Inflammatory macrophage treated with lipopolysaccharide for 4 hours (primary cell): ENCODE measurements at regions not wholly inside any gene's neighbourhood (a gene's known extent, or its start where the extent isn't known, plus 50 kb on each side); places are given as distances from the start of the nearest gene placed in this dataset.

ENCODE experiments used
- DNase-seq: peaks from one replicate; pipeline ENCODE4 v3.0.0-alpha.2; 2020

DNA sequence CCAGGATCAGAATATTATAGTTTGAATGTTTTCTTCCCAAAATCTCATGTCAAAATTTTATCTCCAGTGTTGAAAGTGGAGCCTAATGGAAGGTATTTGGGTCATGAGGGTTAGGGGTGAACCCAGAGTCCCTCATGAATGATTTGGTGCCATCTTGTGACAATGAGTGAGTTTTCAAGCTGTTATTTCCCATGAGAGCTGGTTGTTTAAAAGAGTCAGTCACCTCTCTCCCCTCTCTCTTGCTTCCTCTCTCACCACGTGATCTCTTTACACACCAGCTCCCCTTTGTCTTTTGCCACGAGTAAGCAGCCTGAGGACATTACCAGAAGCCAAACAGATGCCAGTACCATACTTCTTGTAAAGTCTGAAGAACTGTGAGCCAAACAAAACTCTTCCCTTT, 561.6 kb downstream of the RERGL start:
- no peak for DNase-seq

DNA sequence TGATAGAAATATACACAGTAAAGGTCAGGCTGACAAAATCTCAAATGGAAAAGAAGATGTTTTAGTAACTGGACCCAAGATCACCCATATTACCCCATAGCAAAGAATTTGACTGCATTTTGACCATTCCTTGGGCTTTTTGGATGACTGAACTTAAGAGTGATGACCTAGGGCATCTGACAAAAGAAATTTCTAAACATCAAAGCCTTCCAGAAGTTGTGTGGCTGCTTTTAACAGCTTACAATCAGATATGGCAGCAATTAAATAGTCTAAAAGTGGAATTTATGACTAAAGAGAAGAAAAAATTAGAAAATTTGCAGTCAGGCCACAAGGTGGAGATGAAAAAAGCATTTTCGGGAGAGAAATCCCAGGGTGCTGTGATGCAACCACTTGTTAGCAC, 563.0 kb downstream of the RERGL start:
- no peak for DNase-seq

DNA sequence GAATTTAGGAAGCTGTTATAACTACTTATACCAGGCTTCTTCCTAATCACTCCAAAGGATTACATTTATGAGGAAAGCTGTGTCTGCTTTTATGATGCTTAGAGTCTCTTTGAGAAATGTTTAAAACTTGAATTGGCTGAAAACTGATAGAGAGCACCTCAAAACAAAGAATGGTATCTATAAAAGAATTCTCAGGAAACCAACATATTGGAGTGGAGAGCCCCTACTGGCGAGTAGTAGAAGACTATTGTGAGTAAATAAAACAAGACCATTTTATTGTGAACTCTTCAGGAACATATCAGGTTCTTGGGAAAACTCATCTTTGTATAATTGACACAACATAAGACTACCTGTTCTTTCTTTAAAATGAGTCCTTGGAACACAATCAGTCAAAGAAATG, 578.6 kb downstream of the RERGL start:
- DNase-seq: no peak

DNA sequence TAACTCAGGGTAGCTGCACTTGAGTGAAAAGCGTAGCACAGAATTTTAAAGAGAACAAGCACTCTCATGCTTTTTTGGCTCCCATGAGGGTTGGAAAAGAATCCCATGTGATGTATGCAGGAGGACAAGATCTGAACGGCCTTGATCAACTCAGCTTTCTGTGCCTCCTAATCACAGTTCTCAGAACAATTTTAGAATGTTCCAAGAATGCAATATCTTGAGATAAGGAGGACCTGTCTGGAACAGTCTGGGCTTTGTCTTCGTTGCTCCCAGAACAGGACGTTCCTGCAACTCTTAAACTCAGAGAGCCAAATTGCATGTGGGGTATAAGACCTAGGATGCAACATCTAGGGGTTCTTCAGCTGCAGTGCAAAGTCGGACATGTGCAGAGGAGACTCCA, 582.7 kb downstream of the RERGL start:
- no peak for DNase-seq

DNA sequence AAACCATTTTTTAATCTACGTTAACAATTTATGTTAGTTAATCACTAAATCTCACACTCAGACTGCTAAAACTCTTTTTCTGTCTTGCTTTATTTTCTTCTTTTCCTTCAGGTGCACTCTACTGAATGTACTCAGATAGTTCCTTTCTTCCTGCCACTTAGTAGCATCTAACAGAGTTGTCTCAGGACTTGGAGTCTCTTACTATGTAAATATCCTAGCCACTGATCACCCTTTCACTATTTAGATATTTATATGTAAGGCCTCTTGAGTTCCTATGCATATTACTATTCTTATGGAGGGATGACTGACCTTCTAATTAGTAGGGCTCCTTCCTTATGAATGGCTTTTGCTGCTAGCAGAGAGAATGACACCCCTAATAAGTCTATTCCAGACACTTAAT, 586.3 kb downstream of the RERGL start:
- no peak for DNase-seq

DNA sequence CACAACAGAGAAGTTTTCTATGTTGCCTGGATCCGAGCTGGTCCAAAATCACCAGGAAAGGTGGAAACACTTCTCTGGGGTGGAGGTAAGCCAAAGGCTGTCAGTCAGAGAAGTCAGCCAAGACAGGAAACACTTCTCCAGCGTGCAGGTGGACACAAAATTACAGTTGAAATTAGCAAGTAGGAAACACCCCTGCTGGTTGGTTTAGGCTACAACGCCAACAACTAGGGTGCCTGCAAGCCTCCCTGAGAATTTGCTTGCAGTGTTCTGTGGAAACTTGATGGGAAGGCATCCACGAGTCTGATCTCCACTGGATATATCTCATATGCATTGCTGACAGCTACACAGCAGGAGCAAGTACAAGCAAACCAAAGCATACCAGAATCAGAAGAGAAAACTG, 600.5 kb downstream of the RERGL start:
- DNase-seq: no peak

DNA sequence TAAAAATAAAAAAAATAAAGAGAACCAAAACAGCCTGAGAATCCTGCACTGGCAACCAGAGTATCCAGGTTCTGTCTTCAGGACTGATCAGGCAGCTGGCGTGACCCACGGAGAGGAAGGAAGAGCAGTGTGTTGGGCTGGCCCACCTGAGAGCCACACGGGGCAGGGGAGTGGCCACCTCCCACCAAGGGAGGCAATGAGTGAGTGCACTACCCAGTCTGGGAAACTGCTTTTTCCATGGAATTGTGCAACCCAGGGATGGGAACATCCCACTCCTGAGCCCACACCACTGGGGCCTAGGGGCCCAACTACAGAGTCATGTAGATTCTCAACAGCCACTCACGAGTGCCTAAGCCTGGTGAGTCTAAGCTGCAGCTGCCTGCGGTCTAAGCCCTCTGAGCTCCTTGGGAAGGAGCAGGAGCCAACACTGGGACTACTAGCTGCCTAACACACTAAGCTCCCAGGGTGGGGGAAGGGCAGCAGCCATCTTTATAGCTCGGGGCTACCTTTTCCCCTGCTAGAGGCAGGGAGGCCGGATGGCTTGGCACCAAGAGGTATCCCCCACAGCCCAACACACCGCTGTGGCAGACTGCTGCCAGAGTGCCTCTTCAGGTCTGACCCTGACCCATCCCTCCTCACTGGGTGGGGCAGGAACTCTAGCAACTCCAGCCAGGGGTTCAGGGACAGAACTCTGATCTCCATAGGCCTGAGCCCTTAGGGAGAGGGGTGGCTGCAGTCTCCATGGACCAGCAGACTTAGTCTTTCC, 610.9 kb downstream of the RERGL start:
- DNase-seq: no peak

DNA sequence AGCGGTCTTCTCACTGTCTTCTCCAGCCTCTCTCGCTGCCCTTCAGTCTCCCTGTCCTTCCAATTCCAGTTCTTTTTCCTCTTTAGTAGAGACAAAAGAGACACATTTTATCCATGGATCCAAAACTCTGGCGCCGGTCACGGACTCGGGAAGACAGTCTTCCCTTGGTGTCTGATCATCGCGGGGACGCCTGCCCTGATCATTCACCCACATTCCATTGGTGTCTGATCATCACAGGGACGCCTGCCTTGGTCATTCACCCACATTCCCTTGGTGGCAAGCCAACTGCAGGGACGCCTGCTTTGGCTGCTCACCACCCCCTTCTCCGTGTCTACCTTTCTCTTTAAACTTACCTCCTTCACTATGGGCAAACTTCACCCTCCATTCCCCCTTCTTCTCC, 619.5 kb downstream of the RERGL start:
- DNase-seq: no peak

DNA sequence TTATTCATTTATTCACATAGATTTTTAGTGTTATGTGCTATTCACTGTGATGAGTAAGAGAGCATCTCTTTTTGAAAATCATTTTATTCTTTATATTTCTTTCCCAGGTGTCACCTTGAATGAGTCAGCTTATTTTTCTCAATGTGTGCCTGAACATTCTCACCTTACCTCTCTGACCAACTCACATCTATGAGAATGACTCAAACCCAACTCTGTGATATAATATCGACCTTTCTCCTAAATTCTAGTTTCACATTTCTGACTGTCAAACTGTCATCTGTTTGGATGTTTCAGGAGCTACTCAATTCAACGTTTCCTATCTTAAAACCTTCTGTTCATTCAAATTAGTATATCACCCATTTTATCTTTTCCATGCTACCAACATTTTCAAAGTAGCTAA, 630.8 kb downstream of the RERGL start:
- no peak for DNase-seq

DNA sequence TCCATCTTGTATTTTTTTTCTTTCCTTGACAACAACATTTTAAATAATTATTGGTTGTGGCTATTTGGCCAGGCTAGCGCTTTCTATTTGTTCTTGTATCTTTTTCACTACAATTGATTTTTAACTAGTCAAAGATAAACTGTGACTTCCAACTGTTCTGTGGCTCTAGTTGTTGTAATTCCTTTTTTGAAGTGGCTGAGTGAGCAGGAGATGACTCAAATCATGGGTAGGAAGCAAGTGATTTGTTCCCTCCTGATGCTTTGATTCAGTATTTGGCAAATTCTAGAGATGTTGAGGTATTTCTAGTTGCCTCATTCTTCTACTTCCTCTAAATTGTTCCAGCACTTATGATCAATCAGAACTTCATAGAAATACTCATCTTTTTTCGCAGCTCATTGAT, 633.5 kb downstream of the RERGL start:
- no peak for DNase-seq

DNA sequence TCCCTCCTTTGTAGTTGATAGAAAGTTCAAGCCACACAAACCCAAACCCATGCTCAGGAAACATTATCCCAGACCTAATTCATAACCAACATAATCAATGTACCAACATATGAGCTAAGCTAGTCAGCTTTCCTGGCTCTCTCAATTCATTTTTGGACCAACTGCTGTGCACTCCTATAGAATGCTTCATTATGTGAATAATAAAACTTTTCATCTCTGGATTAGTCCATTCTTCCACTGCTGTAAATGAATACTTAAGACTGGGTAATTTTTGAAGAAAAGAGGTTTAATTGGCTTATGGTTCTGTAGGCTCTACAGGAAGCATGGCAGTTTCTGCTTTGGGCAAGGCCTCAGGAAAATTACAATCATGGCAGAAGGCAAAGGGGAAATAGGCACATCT, 651.9 kb downstream of the RERGL start:
- DNase-seq: no peak

DNA sequence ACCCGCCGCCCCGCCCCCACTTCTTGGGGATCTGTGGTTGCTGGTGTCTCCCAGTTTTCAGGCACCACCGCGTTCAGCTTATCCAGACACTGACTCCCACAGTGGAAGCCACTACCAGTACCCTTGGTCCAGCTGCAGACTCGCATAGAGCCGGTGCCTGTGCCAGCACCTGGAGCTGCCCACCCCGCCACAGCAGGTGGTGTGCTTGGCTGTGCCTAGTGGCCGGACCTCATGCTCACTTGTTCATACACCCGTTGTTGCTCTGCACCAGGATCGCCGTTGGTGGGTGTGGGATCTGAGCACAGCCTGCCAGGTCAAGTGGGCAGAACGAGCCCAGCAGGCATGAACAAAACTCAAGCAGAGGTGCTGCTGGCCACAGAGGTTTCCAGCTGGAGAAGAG, 673.2 kb downstream of the RERGL start:
- no peak for DNase-seq

DNA sequence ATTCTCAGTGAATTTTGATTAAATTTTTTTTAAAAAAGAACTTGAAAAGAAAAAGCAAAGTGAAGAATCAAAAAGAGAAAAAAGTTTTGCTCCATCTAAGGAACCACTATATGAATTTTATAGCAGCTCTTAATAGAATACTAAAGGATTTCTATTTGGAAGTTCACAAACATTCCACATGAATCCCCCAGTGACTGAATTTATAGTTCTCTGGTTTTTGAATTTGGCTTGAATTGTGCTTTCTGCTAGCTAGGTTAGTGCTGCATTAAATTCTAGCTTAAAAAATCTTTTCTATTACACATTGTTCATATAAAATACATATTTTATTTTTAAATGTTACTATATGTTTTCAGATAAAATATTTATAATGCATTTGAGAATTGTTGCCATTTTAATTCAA, 675.4 kb downstream of the RERGL start:
- no peak for DNase-seq

DNA sequence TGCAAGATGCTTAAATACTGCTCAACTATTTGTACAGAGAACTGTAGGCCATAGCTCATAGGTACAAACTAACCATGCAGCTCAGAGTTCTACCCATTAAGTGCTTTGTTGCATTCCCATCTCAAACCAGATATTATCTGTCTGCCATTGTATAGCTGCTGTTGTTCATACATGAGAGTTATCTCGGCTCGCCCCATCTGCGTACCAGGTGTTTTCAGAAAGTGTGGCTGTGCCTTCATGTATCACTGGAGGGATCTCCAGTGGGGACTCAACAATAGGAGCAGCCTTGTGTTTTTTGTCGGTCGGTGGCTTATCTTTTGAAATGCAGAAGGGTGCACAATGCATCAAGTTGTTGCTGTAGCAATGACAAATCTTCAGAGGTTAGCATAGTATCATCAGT, 678.3 kb downstream of the RERGL start:
- no peak for DNase-seq

DNA sequence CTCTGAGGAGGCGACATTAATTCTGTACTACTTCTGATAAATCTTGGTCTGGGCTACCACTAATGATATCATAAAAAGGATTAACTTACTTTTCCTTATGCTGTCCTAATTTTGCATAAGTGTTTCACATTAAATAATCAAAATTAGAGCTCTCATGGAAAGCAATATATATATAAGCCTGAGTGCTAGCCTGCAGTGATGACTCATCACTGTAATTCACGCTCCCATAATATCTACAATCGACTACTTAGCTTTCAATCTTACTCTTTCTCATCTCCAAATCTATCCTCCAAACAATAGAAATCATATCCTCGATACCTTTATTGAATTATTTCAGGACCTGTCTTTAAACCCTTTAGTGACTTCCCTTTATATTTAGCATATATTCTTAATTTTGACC, 701.3 kb downstream of the RERGL start:
- DNase-seq: no peak

DNA sequence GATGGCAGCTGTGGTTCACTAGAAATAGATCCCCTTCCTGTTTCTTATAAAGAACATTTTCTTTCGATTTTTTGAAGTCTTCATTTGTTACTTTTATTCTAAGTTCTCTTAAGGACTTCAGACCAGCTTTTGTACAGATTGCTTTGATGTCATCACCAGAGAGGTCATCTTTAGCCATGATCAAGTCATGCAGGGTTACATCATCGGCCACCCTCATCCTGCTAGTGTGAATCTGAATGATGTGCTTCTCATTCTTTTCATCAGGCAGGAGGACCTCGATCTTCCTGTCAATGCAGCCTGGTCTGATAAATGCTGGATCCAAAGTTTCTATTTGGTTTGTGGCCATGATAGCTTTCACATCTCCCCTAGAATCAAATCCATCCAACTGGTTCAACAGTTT, 706.7 kb downstream of the RERGL start:
- no peak for DNase-seq

DNA sequence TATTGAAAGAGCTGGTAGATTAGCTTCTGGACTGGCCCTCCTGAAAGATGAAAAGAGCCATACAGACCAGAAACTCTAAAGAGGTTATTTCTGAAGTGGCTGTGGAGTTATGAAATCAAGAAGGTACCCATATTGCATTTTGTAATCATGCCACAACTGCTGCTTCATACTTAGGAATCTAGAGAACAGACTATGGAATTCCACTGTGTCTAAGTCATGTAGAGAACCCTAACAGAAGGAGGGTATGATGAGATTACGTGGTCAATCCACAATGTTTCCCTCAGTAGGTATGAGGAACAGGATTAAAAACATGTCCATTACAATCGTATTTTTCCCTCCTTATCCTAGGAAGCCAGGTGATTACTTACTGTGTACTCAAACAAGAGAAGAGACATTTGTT, 708.8 kb downstream of the RERGL start:
- no peak for DNase-seq

DNA sequence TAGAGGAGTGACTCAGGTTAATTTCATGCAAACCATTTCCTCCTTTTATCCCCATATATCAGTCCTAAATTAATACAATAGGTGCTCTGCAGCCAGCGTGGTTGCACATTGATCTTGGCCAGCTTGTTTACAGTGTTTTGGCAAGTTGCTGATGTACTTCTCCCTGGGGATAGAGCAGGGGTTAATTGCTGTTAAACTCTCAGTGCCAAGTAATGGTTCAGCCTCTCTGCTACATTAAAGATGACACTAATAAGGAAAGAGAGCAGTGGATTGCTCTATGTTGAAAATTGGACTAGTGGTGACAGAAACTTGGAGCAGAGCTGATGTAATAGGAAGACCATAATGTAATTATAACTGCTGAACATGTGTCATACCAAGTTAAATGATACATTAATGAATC, 717.5 kb downstream of the RERGL start:
- no peak for DNase-seq

DNA sequence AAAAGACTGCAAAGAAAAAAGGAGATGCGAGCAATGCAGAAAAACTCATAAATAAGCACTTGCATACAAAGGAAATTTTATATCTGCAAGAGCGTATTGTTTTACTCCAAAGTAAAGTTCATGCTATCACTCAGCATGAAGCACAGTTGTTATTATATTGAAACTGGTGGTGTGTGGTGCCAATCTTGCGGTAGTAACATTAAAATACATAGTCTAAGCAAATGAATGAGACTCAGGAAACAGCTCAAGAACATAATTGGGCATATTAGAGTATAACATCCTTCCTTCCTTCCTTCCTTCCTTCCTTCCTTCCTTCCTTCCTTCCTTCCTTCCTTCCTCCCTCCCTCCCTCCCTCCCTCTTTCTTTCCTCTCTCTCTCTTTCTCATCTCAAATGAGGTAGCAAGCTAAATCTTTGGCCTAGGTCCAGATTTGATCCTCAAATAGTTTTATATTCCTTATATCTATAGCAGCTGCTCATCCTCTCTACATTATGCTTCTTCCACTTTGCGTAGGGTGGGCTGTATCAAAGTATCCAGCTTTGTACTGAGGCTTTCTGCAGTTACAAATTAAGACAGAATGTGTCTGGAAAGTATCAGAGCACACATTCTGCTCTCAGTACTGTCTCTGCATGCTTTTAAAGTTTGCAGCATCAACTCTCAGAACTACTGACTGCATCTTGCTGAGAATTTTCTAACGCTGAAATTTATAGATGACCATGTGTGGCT, 718.3 kb downstream of the RERGL start:
- no peak for DNase-seq

DNA sequence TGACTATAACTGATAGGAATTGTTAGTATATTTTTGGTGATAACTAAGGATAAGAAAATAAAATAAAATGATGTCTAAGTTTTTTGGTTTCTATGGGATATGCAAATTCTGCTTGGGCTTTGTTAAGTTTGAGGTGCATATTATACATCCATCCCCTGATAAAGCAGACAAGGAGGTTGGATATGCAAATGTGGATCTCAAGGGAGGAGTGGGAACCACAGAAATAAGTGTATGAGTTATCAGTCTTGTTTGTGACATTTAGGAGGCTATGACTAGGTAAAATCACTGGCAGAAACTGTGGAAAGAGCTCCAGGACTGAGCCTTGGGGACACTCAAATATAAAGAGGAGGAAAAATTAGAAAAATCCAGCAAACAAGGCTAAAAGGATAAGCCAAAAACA, 719.4 kb downstream of the RERGL start:
- no peak for DNase-seq

DNA sequence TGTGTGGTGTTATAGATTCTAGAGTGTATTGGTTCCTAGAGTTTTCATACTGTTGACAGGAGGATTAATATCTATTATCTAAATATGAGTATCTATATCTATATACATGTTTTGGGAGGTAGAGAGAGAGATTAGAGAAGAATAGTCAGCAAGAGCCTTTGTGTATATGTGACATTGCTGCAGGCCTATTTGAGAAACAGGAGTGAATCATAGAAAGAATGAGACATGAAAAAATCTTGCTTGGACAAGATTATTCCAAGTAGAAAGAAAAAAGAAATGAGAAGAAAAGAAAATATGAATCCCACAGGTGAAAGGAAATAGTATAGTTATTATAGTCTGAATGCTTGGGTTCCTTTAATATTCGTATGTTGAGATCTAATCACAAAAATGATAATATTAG, 720.4 kb downstream of the RERGL start:
- no peak for DNase-seq

DNA sequence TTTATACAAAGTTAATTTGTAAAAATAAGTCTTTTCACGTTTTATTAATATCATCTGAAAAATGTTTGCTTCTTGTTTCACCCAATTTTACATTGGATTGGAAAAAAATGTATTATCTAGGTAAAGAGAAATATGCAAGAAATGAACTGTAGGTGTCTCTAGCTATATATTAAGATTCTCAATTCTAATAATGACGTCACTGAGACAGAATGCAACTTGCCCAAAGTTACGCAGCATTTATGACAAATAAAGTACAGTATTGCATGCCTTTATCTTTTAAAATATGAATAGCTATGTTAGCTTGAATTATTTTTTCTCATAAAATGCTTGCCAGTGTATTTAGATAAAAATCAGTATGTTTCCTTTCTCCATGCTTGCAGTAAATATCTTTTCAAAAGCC, 728.8 kb downstream of the RERGL start:
- DNase-seq: no peak

DNA sequence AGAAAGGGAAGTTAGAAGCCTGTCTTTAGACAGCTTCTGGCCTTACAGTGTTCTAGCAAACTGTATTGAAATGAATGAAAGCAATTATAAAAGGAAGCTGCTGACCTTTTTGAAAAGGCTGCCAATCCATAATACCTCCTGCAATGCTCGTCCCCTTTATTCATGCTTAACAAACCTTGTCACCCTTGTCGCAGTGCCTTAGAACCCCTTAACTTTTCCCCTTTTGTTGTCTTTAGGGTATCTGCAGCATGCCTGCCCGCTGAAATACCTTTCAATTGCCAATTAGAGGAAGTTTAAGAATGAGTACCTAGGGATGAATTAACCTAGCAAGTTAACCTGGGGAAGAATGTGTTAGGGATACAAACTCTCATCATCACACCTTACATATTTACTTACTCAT, 731.2 kb downstream of the RERGL start:
- no peak for DNase-seq

DNA sequence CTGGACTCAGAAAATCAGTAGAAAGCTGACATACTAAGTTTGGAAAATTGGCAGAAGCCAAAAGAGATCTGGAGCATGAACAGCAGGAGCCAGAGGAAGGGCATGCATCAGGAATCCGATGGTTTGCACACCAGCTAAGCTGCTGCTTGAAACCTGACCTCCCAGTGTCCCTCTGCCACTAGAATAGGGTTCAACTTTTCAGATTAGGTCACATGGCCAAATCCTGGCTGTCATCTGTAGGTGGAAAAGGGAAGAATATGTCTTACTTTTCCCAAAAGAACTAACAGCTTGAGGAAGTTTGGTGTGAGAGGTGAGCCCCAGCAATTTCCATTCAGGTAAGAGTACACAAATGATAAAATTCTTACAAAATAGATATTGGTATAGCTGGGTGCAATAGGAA, 732.6 kb downstream of the RERGL start:
- no peak for DNase-seq

DNA sequence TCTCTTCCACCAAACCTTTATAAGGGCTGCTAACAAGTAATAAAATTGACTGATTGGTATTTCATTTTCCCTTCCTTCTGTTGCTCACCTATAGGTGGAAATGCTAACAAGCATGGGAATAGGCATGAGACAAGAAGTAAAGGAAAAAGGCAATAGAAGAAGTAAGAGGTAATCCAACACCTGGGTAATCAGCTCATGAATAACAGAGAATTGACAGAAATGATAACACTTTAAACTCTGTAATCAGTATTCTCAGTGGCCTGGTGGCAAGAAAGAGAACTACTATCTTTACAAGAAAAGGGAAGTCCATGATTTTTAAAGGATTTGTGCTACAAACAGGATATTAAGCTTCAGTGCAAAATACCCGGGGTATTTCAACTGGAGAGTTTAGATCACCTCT, 737.8 kb downstream of the RERGL start:
- DNase-seq: no peak
